ENCODE measurements at regions not wholly inside any gene's neighbourhood (a gene's known extent, or its start where the extent isn't known, plus 50 kb on each side); places are given as distances from the start of the nearest gene placed in this dataset.

GRCh38 chr4:45596379-45597101, 527.3 kb downstream of the GABRG1 start:
- no peak overlapping the region for H2BK120ac ChIP-seq (ENCODE audit: low read depth, low read length)
- 30% methylated on average over 2 of the region's 6 CpGs; no CpG with 5 or more reads in 1 of the 2 experiments for WGBS, 2 experiments (ENCODE audit: extremely low coverage in 2 of 2, insufficient read length in 1 of 2)
- H4K5ac ChIP-seq (ENCODE audit: low read depth, low read length): no peak overlapping the region
- H3K9me3 ChIP-seq (ENCODE audit: control insufficient read depth, insufficient read depth, low read length): 0 out of 2 replicates have a peak, but pooled peaks cover 2% of the 10 kb centered on the region
- DNase-seq: no peak
- no peak overlapping the region for H3K27ac ChIP-seq (ENCODE audit: insufficient read depth, low read length)
- no peaks in the 10 kb centered on the region for H3K36me3 ChIP-seq (ENCODE audit: control insufficient read depth, insufficient read depth, low read length)
- no peak overlapping the region for H4K91ac ChIP-seq (ENCODE audit: insufficient read depth, low read depth, low read length)
- no peak for ATAC-seq (ENCODE audit: low read depth)
- H2AK9ac ChIP-seq (replicated peaks; ENCODE audit: low read depth, low read length, poor library complexity): no peak overlapping the region
- no peaks in the 10 kb centered on the region for H4K20me1 ChIP-seq (ENCODE audit: insufficient read depth, low read length)
- H3K9ac ChIP-seq (ENCODE audit: low read depth, low read length): no peak overlapping the region
- BruUV-seq (replicated peaks): no TSS peak
- no peak overlapping the region for H3K23ac ChIP-seq (ENCODE audit: low read depth, low read length)
- H2BK15ac ChIP-seq (ENCODE audit: low read depth, low read length): no peak overlapping the region
- H2BK5ac ChIP-seq (ENCODE audit: low read depth, low read length, poor library complexity, severe bottlenecking): no peak overlapping the region
- H2AK5ac ChIP-seq (ENCODE audit: low read depth, low read length): no peak overlapping the region
- no peak overlapping the region for H3K56ac ChIP-seq (ENCODE audit: extremely low read depth, insufficient read depth, low read length)
- H2BK20ac ChIP-seq (ENCODE audit: low read depth, low read length): no peak overlapping the region
- dilution Hi-C loops (cut with HindIII; ENCODE audit: low sequenced_read_pairs, unreplicated experiment): no loop called here
- no peak overlapping the region for H3K4me3 ChIP-seq (ENCODE audit: insufficient read depth, low read depth, low read length)
- no peak overlapping the region for H4K8ac ChIP-seq (ENCODE audit: low read depth in 2 of 2, low read length in 2 of 2)
- in situ Hi-C loops (cut with MboI; ENCODE audit: low sequenced_read_pairs): no loop called here
- ChIA-PET POLR2A (ENCODE audit: unreplicated experiment) (no interaction called here), CTCF (no interaction called here)
- no peak overlapping the region for H3K4me2 ChIP-seq (ENCODE audit: low read depth, low read length)
- intact Hi-C loops (cut with micrococcal nuclease): no loop called here
- H3K9me1 ChIP-seq (ENCODE audit: insufficient read depth, low read length): no peaks in the 10 kb centered on the region
- no peak overlapping the region for H3K14ac ChIP-seq (replicated peaks; ENCODE audit: low read depth, low read length)
- H3K79me1 ChIP-seq (ENCODE audit: low read depth in 1 of 2, low read length in 2 of 2): no peaks in the 10 kb centered on the region
- no peaks in the 10 kb centered on the region for H3K4me1 ChIP-seq (ENCODE audit: control insufficient read depth, insufficient read depth, low read length)
- no peaks in the 10 kb centered on the region for H3K27me3 ChIP-seq (ENCODE audit: control insufficient read depth, insufficient read depth, low read length)
- H3K4ac ChIP-seq (ENCODE audit: low read depth, low read length): no peak overlapping the region
- no peak overlapping the region for H3K18ac ChIP-seq (ENCODE audit: low read depth, low read length)
- TF ChIP-seq, protein P1, sequence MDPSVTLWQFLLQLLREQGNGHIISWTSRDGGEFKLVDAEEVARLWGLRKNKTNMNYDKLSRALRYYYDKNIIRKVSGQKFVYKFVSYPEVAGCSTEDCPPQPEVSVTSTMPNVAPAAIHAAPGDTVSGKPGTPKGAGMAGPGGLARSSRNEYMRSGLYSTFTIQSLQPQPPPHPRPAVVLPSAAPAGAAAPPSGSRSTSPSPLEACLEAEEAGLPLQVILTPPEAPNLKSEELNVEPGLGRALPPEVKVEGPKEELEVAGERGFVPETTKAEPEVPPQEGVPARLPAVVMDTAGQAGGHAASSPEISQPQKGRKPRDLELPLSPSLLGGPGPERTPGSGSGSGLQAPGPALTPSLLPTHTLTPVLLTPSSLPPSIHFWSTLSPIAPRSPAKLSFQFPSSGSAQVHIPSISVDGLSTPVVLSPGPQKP (IDR thresholded peaks at IDR 0.05; ENCODE audit: borderline replicate concordance, low read depth, low read length): no peak
- TF ChIP-seq, protein P2, sequence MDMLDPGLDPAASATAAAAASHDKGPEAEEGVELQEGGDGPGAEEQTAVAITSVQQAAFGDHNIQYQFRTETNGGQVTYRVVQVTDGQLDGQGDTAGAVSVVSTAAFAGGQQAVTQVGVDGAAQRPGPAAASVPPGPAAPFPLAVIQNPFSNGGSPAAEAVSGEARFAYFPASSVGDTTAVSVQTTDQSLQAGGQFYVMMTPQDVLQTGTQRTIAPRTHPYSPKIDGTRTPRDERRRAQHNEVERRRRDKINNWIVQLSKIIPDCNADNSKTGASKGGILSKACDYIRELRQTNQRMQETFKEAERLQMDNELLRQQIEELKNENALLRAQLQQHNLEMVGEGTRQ (IDR thresholded peaks at IDR 0.05; ENCODE audit: low read depth, low read length): no peak
- no peak for TF ChIP-seq FOS (IDR thresholded peaks at IDR 0.05; ENCODE audit: low read depth, low read length)
- no peak for TF ChIP-seq MXI1 (IDR thresholded peaks at IDR 0.05; ENCODE audit: borderline replicate concordance, low read depth, low read length)
- no peak for TF ChIP-seq BHLHE40 (IDR thresholded peaks at IDR 0.05; ENCODE audit: low read depth, low read length)
- TF ChIP-seq RCOR1 (IDR thresholded peaks at IDR 0.05; ENCODE audit: insufficient replicate concordance, low read length): no peak
- TF ChIP-seq SMC3 (IDR thresholded peaks at IDR 0.05; ENCODE audit: low read depth, low read length): no peak
- TF ChIP-seq CHD1 (IDR thresholded peaks at IDR 0.05; ENCODE audit: low read depth, low read length): no peak
- no peak for TF ChIP-seq RAD21 (IDR thresholded peaks at IDR 0.05; ENCODE audit: low read length)
- no peak overlapping the region for H2AFZ ChIP-seq (replicated peaks; ENCODE audit: low read length, poor library complexity)

All from IMR-90 (cell line).